Skeletal muscle cell (primary cell): ENCODE measurements at regions not wholly inside any gene's neighbourhood (a gene's known extent, or its start where the extent isn't known, plus 50 kb on each side); places are given as distances from the start of the nearest gene placed in this dataset.
"Not testable (repeated sequence)": the region's sequence is repeated elsewhere in the genome, so short reads cannot be mapped to it uniquely, and the experiment has no call there.

Experiments
- DNase-seq: peaks from one replicate; pipeline ENCODE4 v3.0.0-alpha.2; 2010; ENCODE audit warnings: low read depth
- H3K4me3 ChIP-seq: 2 replicates; pipeline ENCODE4 v1.5.1; 2011; ENCODE audit warnings: low read depth, mild to moderate bottlenecking, control low read depth, low read length, moderate library complexity

DNA sequence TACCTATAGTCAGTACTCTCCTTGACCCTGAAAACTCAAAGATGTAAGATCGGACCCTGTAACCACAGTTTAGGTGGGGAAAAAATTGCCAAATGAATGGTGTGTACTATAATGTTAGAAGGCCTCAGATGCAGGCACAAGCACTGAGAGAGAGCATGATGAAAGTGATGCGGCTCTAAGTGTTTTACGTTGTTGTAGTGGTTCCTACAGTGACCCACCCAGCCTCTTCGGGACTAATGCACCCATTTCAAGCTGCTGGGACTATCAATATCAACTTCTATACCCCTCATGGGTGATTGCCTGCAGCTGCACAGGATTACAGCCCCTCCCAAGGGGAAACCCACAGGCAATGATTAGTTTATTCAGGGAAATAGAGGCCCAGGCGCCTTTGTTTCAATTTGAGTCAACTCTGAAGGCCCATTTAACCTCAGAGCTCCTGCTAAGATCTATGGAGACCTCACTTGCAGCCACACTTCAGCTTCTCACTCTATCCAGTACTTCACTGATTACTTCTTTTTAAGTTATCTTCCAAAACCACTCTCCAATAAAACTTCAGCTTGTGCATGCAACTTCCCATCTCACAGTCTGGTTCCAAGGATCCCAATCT, 340.7 kb downstream of the NR2F1-AS1 start:
- no peak overlapping the region for H3K4me3 ChIP-seq
- no peak for DNase-seq

DNA sequence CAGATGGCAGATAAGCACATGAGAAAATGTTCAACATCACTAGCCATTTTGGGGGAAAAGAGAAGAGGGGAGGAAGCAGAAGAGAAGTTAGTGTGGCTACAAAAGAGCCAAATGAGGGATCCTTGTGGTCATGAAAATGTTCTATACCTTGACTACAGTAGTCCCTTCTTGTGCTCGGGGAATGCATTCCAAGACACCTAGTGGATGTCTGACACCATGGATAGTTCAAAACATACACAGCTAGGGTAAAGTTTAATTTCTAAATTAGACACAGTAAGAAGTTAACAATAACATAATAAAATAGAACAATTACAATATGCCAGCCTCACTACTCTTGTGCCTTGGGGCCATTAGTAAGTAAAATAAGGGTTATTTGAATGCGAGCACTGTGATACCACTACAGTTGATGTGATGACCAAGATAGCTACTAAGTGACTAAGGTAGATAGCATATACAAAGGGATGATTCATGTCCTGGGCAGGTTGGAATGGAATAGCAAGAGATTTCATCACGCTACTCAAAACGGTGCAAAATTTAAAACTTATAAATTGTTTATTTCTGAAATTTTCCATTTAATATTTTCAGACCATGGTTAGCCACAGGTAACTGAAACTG, 344.1 kb downstream of the NR2F1-AS1 start:
- DNase-seq, result no peak

GRCh38 chr5:93235761-93236160, 345.3 kb downstream of the NR2F1-AS1 start:
- no peak for DNase-seq
- no peak overlapping the region for H3K4me3 ChIP-seq

More for the DNA sequence above, 344.1 kb downstream of the NR2F1-AS1 start:
- no peak overlapping the region for H3K4me3 ChIP-seq

- no peak overlapping the region for H3K4me3 ChIP-seq
- DNase-seq, result no peak
Observed at GRCh38 chr5:93226202-93226735, 354.8 kb downstream of the NR2F1-AS1 start.

GRCh38 chr5:93225748-93226147, 355.3 kb downstream of the NR2F1-AS1 start:
- no peak for DNase-seq
- no peak overlapping the region for H3K4me3 ChIP-seq

- H3K4me3 ChIP-seq, result no peak overlapping the region
- DNase-seq, result no peak
Observed at GRCh38 chr5:93224624-93225023, 356.4 kb downstream of the NR2F1-AS1 start.

GRCh38 chr5:93221773-93222172, 359.2 kb downstream of the NR2F1-AS1 start:
- no peak for DNase-seq
- no peak overlapping the region for H3K4me3 ChIP-seq

DNA sequence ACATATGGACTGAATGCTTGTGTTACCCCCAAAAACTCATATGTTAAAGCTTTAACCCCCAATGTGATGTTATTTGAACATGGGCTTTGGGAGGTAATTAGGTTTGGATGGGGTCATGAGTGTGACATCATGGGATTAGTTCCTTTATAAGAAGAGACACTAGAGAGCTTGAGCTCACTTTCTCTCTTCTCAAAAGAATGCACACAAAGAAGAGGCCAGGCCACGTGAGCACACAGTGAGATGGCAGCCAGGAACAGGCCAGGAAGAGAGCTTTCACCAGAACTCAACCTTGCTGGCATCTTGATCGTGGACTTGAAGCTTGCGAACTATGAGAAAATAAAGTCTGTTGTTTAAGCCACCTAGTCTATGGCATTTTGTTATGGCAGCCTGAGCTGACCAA, 360.6 kb downstream of the NR2F1-AS1 start:
- DNase-seq, result no peak
- no peak overlapping the region for H3K4me3 ChIP-seq

DNA sequence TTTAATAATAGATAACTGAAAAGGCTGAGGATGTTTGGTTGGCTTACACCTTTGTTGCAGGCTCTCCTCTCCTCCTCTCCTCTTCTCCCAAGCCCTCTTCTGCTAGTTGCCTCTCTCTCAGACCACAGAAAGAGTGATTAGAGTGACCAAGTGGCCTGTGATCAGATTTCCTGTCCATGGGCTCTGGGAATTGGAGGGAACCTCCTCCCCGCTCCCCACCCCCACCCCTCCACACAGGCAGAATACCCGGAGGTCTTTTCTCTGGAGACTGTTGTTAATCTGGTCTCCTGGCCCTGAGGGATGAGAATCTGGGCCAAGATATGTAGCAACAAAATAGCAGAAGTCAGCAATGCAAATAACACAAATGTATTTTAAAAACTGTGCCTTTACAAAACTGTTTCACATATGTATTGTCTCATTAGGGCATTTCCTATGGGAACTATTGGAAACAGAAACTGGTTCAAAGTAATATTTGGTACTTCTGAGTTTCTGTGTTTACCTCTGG, 361.3 kb downstream of the NR2F1-AS1 start:
- DNase-seq, result no peak
- H3K4me3 ChIP-seq, result no peak overlapping the region

DNA sequence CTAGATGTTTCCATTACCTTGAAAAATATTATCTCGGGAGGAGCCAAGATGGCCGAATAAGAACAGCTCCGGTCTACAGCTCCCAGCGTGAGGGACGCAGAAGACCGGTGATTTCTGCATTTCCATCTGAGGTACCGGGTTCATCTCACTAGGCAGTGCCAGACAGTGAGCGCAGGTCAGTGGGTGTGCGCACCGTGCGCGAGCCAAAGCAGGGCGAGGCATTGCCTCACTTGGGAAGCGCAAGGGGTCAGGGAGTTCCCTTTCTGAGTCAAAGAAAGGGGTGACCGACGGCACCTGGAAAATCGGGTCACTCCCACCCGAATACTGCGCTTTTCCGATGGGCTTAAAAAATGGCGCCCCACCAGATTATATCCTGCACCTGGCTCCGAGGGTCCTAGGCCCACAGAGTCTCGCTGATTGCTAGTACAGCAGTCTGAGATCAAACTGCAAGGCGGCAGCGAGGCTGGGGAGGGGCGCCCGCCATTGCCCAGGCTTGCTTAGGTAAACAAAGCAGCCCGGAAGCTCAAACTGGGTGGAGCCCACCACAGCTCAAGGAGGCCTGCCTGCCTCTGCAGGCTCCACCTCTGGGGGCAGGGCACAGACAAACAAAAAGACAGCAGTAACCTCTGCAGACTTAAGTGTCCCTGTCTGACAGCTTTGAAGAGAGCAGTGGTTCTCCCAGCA, 367.8 kb downstream of the NR2F1-AS1 start:
- not testable (repeated sequence) for DNase-seq

GRCh38 chr5:93209476-93209875, 371.5 kb downstream of the NR2F1-AS1 start:
- no peak for DNase-seq
- no peak overlapping the region for H3K4me3 ChIP-seq

More for the DNA sequence above, 367.8 kb downstream of the NR2F1-AS1 start:
- H3K4me3 ChIP-seq, result not testable (repeated sequence)

GRCh38 chr5:93208141-93208751, 372.8 kb downstream of the NR2F1-AS1 start:
- DNase-seq, result no peak
- no peak overlapping the region for H3K4me3 ChIP-seq

GRCh38 chr5:93206203-93206602, 374.8 kb downstream of the NR2F1-AS1 start:
- no peak overlapping the region for H3K4me3 ChIP-seq
- DNase-seq, result no peak

- no peak for DNase-seq
- no peak overlapping the region for H3K4me3 ChIP-seq
Observed at GRCh38 chr5:93201061-93201460, 380.0 kb downstream of the NR2F1-AS1 start.

DNA sequence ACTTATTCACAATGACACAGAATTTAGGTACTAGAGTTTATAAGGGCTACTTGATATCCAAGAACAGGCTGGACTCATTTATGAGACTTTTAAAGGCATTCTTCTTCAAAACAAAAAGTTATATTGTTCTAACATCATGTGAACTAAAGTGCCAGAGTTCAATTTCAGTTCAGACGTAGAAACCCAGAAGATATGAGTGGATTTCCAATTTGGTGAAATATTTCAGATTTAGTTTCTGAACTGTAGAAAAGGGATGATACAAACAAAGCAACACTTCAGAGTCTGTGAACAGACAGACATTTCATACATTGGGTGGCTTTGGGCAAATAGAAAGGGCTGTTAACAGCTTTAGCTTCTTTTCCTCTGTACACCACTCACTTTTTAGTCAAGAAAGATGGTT, 384.0 kb downstream of the NR2F1-AS1 start:
- no peak overlapping the region for H3K4me3 ChIP-seq
- DNase-seq, result no peak

DNA sequence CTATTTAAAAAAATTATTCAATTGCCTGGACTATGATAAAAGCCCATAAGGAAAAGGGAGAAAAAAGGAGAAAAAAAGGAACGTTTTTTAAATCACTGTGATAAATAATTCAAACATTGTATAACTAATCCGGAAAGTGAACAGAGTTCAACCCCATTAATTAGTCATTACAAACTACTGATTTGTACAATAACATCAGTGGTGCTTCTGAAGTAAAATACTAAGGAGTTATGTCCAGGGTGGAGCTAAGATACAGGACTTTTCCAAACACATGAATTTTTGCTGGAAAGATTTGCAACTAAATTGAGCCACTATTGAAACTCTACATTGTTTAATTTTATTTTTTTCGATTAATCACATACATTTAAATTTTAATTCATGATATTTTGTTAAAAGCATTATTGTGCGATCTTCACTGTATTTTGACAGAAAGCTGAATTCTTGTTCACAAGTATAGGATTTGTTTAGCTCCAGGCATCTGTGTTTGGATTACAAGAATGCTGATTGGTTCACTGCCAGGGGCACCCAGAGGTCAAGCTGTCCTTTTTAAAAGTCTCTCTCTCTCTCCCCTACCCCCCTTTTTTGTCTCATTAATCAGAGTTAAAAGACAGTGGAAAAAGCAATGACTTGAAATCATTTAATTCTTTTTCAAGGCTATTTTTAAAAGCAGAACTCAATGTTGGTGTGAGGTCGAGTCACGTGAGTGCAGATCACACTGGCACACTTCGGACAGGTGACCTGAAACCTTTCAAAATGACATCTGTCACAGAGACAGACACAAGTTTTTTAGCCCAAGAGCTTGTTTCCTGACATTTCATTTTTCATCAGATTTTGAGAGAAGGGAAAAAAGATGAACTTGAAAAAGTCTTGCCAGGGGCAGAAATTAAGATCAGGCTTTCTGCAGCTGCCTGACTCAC, 387.3 kb downstream of the NR2F1-AS1 start:
- no peak for DNase-seq
- H3K4me3 ChIP-seq, result no peak overlapping the region

- H3K4me3 ChIP-seq, result no peak overlapping the region
- DNase-seq, result no peak
Observed at GRCh38 chr5:93192683-93193082, 388.3 kb downstream of the NR2F1-AS1 start.

- peak; percentile 60 for DNase-seq
Observed at GRCh38 chr5:93192087-93192486, 388.9 kb downstream of the NR2F1-AS1 start.

More at GRCh38 chr5:93192087-93192486, 388.9 kb downstream of the NR2F1-AS1 start:
- H3K4me3 ChIP-seq, result no peak overlapping the region
